HEK293 (cell line): ENCODE measurements at regions not wholly inside any gene's neighbourhood (a gene's known extent, or its start where the extent isn't known, plus 50 kb on each side); places are given as distances from the start of the nearest gene placed in this dataset.

ENCODE experiments used
- CTCF ChIP-seq: fragments of 450-650 bp; formaldehyde crosslinking; IDR thresholded peaks from 2 replicates; pipeline ENCODE4 v1.5.1; 2016; ENCODE audit warnings: missing biosample characterization, missing genetic modification characterization
- PATZ1 ChIP-seq: fragments of 450-650 bp; formaldehyde crosslinking; IDR thresholded peaks from 2 replicates; pipeline ENCODE4 v1.5.1; 2016; ENCODE audit warnings: missing biosample characterization, missing genetic modification characterization
- ZNF121 ChIP-seq: fragments of 450-650 bp; formaldehyde crosslinking; IDR thresholded peaks from 2 replicates; pipeline ENCODE4 v1.5.1; 2016; ENCODE audit warnings: missing biosample characterization, missing genetic modification characterization
- ZNF24 ChIP-seq: fragments of 450-650 bp; formaldehyde crosslinking; IDR thresholded peaks from 2 replicates; pipeline ENCODE4 v1.5.1; 2016; ENCODE audit warnings: missing biosample characterization, missing genetic modification characterization
- ZNF549 ChIP-seq: fragments of 450-650 bp; IDR thresholded peaks from 2 replicates; pipeline ENCODE4 v1.5.1; 2018; ENCODE audit warnings: missing biosample characterization, missing genetic modification characterization, mild to moderate bottlenecking, inconsistent platforms, moderate library complexity
- ZNF558 ChIP-seq: fragments of 450-650 bp; formaldehyde crosslinking; IDR thresholded peaks from 2 replicates; pipeline ENCODE4 v1.5.1; 2016; ENCODE audit warnings: missing biosample characterization, missing genetic modification characterization
- ZNF692 ChIP-seq: fragments of 450-650 bp; formaldehyde crosslinking; IDR thresholded peaks from 2 replicates; pipeline ENCODE4 v1.5.1; 2016; ENCODE audit warnings: missing biosample characterization, missing genetic modification characterization
- ZNF768 ChIP-seq: fragments of 450-650 bp; formaldehyde crosslinking; IDR thresholded peaks from 2 replicates; pipeline ENCODE4 v1.5.1; 2018; ENCODE audit warnings: missing biosample characterization, mild to moderate bottlenecking, missing genetic modification characterization
- TF ChIP-seq, protein P1 (sequence below): fragments of 450-650 bp; formaldehyde crosslinking; IDR thresholded peaks from 2 replicates; pipeline ENCODE4 v1.5.1; 2016; ENCODE audit warnings: missing biosample characterization, missing genetic modification characterization, low read depth

GRCh38 chr4:156477636-156478035 is 494.0 kb downstream of the PDGFC start:
- TF ChIP-seq CTCF (tag by site-specific recombination) (no peak), ZNF121 (tag by site-specific recombination) (no peak), ZNF24 (tag by site-specific recombination) (no peak), ZNF692 (no peak), ZNF768 (no peak), ZNF549 (no peak), ZNF558 (tag by site-specific recombination) (no peak), PATZ1 (tag by site-specific recombination) (no peak)
- TF ChIP-seq, protein P1, sequence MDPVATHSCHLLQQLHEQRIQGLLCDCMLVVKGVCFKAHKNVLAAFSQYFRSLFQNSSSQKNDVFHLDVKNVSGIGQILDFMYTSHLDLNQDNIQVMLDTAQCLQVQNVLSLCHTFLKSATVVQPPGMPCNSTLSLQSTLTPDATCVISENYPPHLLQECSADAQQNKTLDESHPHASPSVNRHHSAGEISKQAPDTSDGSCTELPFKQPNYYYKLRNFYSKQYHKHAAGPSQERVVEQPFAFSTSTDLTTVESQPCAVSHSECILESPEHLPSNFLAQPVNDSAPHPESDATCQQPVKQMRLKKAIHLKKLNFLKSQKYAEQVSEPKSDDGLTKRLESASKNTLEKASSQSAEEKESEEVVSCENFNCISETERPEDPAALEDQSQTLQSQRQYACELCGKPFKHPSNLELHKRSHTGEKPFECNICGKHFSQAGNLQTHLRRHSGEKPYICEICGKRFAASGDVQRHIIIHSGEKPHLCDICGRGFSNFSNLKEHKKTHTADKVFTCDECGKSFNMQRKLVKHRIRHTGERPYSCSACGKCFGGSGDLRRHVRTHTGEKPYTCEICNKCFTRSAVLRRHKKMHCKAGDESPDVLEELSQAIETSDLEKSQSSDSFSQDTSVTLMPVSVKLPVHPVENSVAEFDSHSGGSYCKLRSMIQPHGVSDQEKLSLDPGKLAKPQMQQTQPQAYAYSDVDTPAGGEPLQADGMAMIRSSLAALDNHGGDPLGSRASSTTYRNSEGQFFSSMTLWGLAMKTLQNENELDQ (tag by site-specific recombination): no peak
